ENCODE measurements at regions not wholly inside any gene's neighbourhood (a gene's known extent, or its start where the extent isn't known, plus 50 kb on each side); places are given as distances from the start of the nearest gene placed in this dataset.

- ATAC-seq (no peak), DNase-seq (no peak)
- intact Hi-C loops (cut with DNase I) = no loop called here
These were observed 581.5 kb upstream of the TMEM132C start for GRCh38 chr12:127685491-127685890.

- intact Hi-C loops (cut with DNase I) = no loop called here
- ATAC-seq (no peak), DNase-seq (no peak)
These were observed 581.0 kb upstream of the TMEM132C start for GRCh38 chr12:127685931-127686330.

GRCh38 chr12:127687181-127687580 is 579.8 kb upstream of the TMEM132C start:
- DNase-seq (no peak), ATAC-seq (no peak)
- intact Hi-C loops (cut with DNase I) = no loop called here

GRCh38 chr12:127688906-127689428 is 578.0 kb upstream of the TMEM132C start:
- intact Hi-C loops (cut with DNase I) = no loop called here
- ATAC-seq = no peak
- no peak for DNase-seq

GRCh38 chr12:127690161-127690560 is 576.8 kb upstream of the TMEM132C start:
- no peak for DNase-seq
- no peak for ATAC-seq
- intact Hi-C loops (cut with DNase I) = no loop called here

GRCh38 chr12:127696963-127697362 is 570.0 kb upstream of the TMEM132C start:
- DNase-seq (no peak), ATAC-seq (peak in 1 of 2 donors; percentile 29)
- intact Hi-C loops (cut with DNase I) = no loop called here

- ATAC-seq (no peak), DNase-seq (no peak)
- intact Hi-C loops (cut with DNase I) = no loop called here
These were observed 563.9 kb upstream of the TMEM132C start for GRCh38 chr12:127703026-127703425.

GRCh38 chr12:127711108-127711507 is 555.9 kb upstream of the TMEM132C start:
- ATAC-seq (no peak), DNase-seq (no peak)
- intact Hi-C loops (cut with DNase I) = no loop called here

- intact Hi-C loops (cut with DNase I) = no loop called here
- no peak for ATAC-seq
- DNase-seq = no peak
These were observed 554.4 kb upstream of the TMEM132C start for GRCh38 chr12:127712561-127712960.

GRCh38 chr12:127716166-127716565 is 550.8 kb upstream of the TMEM132C start:
- intact Hi-C loops (cut with DNase I) = no loop called here
- no peak for DNase-seq
- ATAC-seq = no peak

GRCh38 chr12:127717278-127717677 is 549.7 kb upstream of the TMEM132C start:
- ATAC-seq (no peak), DNase-seq (no peak)
- intact Hi-C loops (cut with DNase I) = no loop called here

- ATAC-seq (no peak), DNase-seq (no peak)
- intact Hi-C loops (cut with DNase I) = no loop called here
These were observed 546.6 kb upstream of the TMEM132C start for GRCh38 chr12:127720334-127720733.

GRCh38 chr12:127722611-127723010 is 544.4 kb upstream of the TMEM132C start:
- no peak for ATAC-seq
- intact Hi-C loops (cut with DNase I) = no loop called here

GRCh38 chr12:127723251-127723650 is 543.7 kb upstream of the TMEM132C start:
- intact Hi-C loops (cut with DNase I) = no loop called here
- no peak for ATAC-seq
- no peak for DNase-seq

More at GRCh38 chr12:127722611-127723010, 544.4 kb upstream of the TMEM132C start:
- DNase-seq = no peak

- DNase-seq (no peak), ATAC-seq (no peak)
- intact Hi-C loops (cut with DNase I) = no loop called here
These were observed 540.2 kb upstream of the TMEM132C start for GRCh38 chr12:127726671-127727315.

- intact Hi-C loops (cut with DNase I) = no loop called here
- DNase-seq (no peak), ATAC-seq (no peak)
These were observed 538.7 kb upstream of the TMEM132C start for GRCh38 chr12:127728285-127728684.

- intact Hi-C loops (cut with DNase I) = no loop called here
- no peak for DNase-seq
- ATAC-seq = no peak
These were observed 538.2 kb upstream of the TMEM132C start for GRCh38 chr12:127728729-127729128.

- intact Hi-C loops (cut with DNase I) = no loop called here
- DNase-seq = no peak
- ATAC-seq = no peak
These were observed 537.6 kb upstream of the TMEM132C start for GRCh38 chr12:127729381-127729780.

GRCh38 chr12:127731657-127732056 is 535.3 kb upstream of the TMEM132C start:
- ATAC-seq (no peak), DNase-seq (no peak)
- intact Hi-C loops (cut with DNase I) = no loop called here

- intact Hi-C loops (cut with DNase I) = no loop called here
- DNase-seq = no peak
- no peak for ATAC-seq
These were observed 524.7 kb upstream of the TMEM132C start for GRCh38 chr12:127742231-127742630.

- DNase-seq (no peak), ATAC-seq (no peak)
- intact Hi-C loops (cut with DNase I) = no loop called here
These were observed 521.3 kb upstream of the TMEM132C start for GRCh38 chr12:127745469-127746212.
